WTC11 (cell line): ENCODE measurements at regions not wholly inside any gene's neighbourhood (a gene's known extent, or its start where the extent isn't known, plus 50 kb on each side); places are given as distances from the start of the nearest gene placed in this dataset.

Source experiments
- CBFB ChIP-seq: sonication (generic); formaldehyde crosslinking; IDR thresholded peaks from 2 replicates; pipeline ENCODE4 v1.8.1; 2022; ENCODE audit warnings: mild to moderate bottlenecking, low read depth, missing genetic modification reagents
- IRF2 ChIP-seq: sonication (generic); formaldehyde crosslinking; IDR thresholded peaks from 2 replicates; pipeline ENCODE4 v1.8.0; 2022; ENCODE audit warnings: low read depth, missing genetic modification reagents, borderline replicate concordance
- NR2C2 ChIP-seq: sonication (generic); formaldehyde crosslinking; IDR thresholded peaks from 2 replicates; pipeline ENCODE4 v1.8.0; 2022; ENCODE audit warnings: mild to moderate bottlenecking, missing genetic modification reagents
- ZNF317 ChIP-seq: sonication (generic); formaldehyde crosslinking; IDR thresholded peaks from 2 replicates; pipeline ENCODE4 v1.8.1; 2023; ENCODE audit warnings: low read depth, mild to moderate bottlenecking, moderate library complexity, missing genetic modification reagents, borderline replicate concordance
- TF ChIP-seq, protein P1 (sequence below): fragments of 200-600 bp; IDR thresholded peaks from 2 replicates; pipeline ENCODE4 v1.8.0; 2022; ENCODE audit warnings: antibody characterized with exemption
- TF ChIP-seq, protein P2 (sequence below): sonication (generic); formaldehyde crosslinking; IDR thresholded peaks from 2 replicates; pipeline ENCODE4 v1.8.1; 2022; ENCODE audit warnings: low read depth, mild to moderate bottlenecking, moderate library complexity, missing genetic modification reagents, borderline replicate concordance

DNA sequence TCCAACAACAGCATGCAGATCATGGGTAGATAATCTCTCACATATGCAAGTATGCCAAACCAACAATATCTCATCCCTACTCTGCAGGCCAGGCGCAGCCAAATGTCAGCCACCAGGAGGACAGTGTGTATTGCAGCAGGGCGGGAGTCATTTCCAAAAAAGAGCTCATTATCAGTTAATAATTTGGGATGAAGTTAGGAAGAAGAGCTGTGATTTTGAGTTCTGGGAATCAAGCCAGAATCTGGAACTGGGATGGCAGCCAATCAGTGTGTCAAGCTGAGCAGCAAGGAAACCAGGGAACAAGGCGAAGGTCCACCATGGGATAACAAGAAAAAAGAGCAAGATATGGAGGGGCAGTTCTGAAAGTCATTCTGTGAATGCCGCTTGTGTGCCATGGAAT lies 88.2 kb upstream of the CAMK2D start:
- no peak for TF ChIP-seq NR2C2
- no peak for TF ChIP-seq CBFB
- TF ChIP-seq, protein P1, sequence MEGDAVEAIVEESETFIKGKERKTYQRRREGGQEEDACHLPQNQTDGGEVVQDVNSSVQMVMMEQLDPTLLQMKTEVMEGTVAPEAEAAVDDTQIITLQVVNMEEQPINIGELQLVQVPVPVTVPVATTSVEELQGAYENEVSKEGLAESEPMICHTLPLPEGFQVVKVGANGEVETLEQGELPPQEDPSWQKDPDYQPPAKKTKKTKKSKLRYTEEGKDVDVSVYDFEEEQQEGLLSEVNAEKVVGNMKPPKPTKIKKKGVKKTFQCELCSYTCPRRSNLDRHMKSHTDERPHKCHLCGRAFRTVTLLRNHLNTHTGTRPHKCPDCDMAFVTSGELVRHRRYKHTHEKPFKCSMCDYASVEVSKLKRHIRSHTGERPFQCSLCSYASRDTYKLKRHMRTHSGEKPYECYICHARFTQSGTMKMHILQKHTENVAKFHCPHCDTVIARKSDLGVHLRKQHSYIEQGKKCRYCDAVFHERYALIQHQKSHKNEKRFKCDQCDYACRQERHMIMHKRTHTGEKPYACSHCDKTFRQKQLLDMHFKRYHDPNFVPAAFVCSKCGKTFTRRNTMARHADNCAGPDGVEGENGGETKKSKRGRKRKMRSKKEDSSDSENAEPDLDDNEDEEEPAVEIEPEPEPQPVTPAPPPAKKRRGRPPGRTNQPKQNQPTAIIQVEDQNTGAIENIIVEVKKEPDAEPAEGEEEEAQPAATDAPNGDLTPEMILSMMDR: no peak
- TF ChIP-seq, protein P2, sequence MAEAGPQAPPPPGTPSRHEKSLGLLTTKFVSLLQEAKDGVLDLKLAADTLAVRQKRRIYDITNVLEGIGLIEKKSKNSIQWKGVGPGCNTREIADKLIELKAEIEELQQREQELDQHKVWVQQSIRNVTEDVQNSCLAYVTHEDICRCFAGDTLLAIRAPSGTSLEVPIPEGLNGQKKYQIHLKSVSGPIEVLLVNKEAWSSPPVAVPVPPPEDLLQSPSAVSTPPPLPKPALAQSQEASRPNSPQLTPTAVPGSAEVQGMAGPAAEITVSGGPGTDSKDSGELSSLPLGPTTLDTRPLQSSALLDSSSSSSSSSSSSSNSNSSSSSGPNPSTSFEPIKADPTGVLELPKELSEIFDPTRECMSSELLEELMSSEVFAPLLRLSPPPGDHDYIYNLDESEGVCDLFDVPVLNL (CRISPR knock-in tag): no peak
- no peak for TF ChIP-seq IRF2 (CRISPR knock-in tag)
- no peak for TF ChIP-seq ZNF317 (CRISPR knock-in tag)
